ENCODE measurements at regions not wholly inside any gene's neighbourhood (a gene's known extent, or its start where the extent isn't known, plus 50 kb on each side); places are given as distances from the start of the nearest gene placed in this dataset.

DNA sequence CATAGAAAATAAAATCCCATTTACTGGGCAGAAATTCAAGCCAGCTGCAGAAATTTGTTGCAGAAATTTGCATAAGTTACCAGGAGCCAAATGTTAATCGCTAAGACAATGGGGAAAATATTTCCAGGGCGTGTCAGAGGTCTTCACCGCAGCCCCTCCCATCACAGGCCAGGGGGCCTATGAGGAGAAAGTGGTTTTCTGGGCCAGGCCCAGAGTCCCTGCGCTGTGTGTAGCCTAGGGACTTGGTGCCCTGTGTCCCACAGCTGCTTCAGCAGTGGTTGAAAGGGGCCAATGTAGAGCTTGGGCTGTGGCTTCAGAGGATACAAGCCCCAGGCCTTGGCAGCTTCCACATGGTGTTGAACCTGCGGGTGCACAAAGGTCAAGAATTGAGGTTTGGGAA, 278.9 kb upstream of the PCDH9 start:
- TF ChIP-seq, protein P1, sequence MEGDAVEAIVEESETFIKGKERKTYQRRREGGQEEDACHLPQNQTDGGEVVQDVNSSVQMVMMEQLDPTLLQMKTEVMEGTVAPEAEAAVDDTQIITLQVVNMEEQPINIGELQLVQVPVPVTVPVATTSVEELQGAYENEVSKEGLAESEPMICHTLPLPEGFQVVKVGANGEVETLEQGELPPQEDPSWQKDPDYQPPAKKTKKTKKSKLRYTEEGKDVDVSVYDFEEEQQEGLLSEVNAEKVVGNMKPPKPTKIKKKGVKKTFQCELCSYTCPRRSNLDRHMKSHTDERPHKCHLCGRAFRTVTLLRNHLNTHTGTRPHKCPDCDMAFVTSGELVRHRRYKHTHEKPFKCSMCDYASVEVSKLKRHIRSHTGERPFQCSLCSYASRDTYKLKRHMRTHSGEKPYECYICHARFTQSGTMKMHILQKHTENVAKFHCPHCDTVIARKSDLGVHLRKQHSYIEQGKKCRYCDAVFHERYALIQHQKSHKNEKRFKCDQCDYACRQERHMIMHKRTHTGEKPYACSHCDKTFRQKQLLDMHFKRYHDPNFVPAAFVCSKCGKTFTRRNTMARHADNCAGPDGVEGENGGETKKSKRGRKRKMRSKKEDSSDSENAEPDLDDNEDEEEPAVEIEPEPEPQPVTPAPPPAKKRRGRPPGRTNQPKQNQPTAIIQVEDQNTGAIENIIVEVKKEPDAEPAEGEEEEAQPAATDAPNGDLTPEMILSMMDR (optimal IDR thresholded peaks at IDR 0.05 in 1 of 3, IDR thresholded peaks at IDR 0.05 in 1 of 3, conservative IDR thresholded peaks at IDR 0.05 in 1 of 3; ENCODE audit: extremely low read depth in 1 of 3, insufficient read depth in 2 of 3, low read length in 3 of 3), result no peak
- no peak for TF ChIP-seq EZH2 (IDR thresholded peaks at IDR 0.05; ENCODE audit: low read length)

Data from keratinocyte (primary cell).